ENCODE measurements at regions not wholly inside any gene's neighbourhood (a gene's known extent, or its start where the extent isn't known, plus 50 kb on each side); places are given as distances from the start of the nearest gene placed in this dataset.

DNA sequence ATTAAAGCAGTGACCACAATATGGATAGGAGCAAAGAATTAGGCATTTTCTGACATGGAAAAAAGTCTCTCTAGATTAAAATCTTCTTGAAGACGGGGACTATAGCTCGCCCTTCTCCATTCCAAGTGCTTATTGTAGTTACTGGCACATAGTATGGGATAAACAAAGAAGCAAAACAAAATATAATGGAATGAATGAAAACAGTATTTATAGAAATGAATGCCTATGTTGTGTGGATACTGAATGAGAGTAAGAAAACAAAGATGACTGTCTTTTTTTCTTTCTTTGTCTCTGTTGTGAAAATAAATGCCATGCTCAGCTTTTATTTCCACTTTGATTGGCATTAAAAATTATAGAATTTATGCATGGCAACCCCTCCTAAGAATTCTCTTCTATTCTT lies 1414.3 kb upstream of the ACO1 start:
- no peaks in the 10 kb centered on the region for H3K79me2 ChIP-seq (ENCODE audit: insufficient read depth, low read length)
- WGBS (ENCODE audit: extremely low coverage, insufficient read length, low lambda C conversion rate), result no CpG with 5 or more reads among the region's 2 CpGs
- H3K4ac ChIP-seq (ENCODE audit: low read depth, low read length), result no peak overlapping the region
- H3K4me2 ChIP-seq (ENCODE audit: insufficient read depth, insufficient read length, low read length), result no peak overlapping the region
- H4K91ac ChIP-seq (ENCODE audit: insufficient read length, low read depth, low read length), result no peak overlapping the region
- no peak overlapping the region for H3K14ac ChIP-seq (ENCODE audit: insufficient read depth, low read length)
- Mint-ChIP-seq H3K9me3 (no peaks in the 10 kb centered on the region), H3K4me3 (no peak overlapping the region), H3K36me3 (ENCODE audit: insufficient read depth in 1 of 3, low read depth in 3 of 3) (no peaks in the 10 kb centered on the region), H3K27ac (no peak overlapping the region), H3K27me3 (ENCODE audit: low read depth) (no peaks in the 10 kb centered on the region), H3K4me1 (peaks cover 0 to 4% of the 10 kb centered on the region in 2 experiments; a peak in 2 of 4 replicates)
- H4K8ac ChIP-seq (replicated peaks; ENCODE audit: insufficient read length, low read depth, low read length), result no peak overlapping the region
- no peak overlapping the region for H2AK5ac ChIP-seq (ENCODE audit: insufficient read length, low read length)
- H4K5ac ChIP-seq (ENCODE audit: insufficient read length, low read depth, low read length), result no peak overlapping the region
- H2BK5ac ChIP-seq (ENCODE audit: insufficient read length, low read length), result no peak overlapping the region
- no peak overlapping the region for H3T11ph ChIP-seq (ENCODE audit: low read length)
- H2BK12ac ChIP-seq (ENCODE audit: insufficient read length, low read depth, low read length), result no peak overlapping the region
- no peaks in the 10 kb centered on the region for H3K4me1 ChIP-seq (ENCODE audit: insufficient read depth, low read length)
- no peak overlapping the region for H2BK120ac ChIP-seq (ENCODE audit: low read depth, low read length, poor library complexity, severe bottlenecking)
- no peak overlapping the region for H3K27ac ChIP-seq (ENCODE audit: insufficient read length, low read depth, low read length)
- no peaks in the 10 kb centered on the region for H3K27me3 ChIP-seq (ENCODE audit: insufficient read depth, low read length)
- no peak for DNase-seq
- no peaks in the 10 kb centered on the region for H4K20me1 ChIP-seq (ENCODE audit: control insufficient read depth, insufficient read depth, insufficient read length)
- H3K9ac ChIP-seq (ENCODE audit: extremely low read depth, insufficient read length, low read length), result no peak overlapping the region
- no peak overlapping the region for H3K18ac ChIP-seq (ENCODE audit: insufficient read length, low read depth, low read length)
- H3K79me1 ChIP-seq (ENCODE audit: insufficient read depth, low read depth, low read length, poor library complexity, severe bottlenecking), result no peaks in the 10 kb centered on the region
- no peak overlapping the region for H3K23ac ChIP-seq (ENCODE audit: insufficient read length, low read depth, low read length)
- H2AFZ ChIP-seq (ENCODE audit: low read length), result no peak overlapping the region
- no peak overlapping the region for H2BK20ac ChIP-seq (ENCODE audit: low read depth, low read length, poor library complexity, severe bottlenecking)
- no peak for TF ChIP-seq CTCF (conservative IDR thresholded peaks at IDR 0.05)
- no peak overlapping the region for H3K56ac ChIP-seq (ENCODE audit: insufficient read length, low read depth, low read length)
- H3K23me2 ChIP-seq (ENCODE audit: insufficient read length, low read depth, low read length, poor library complexity, severe bottlenecking), result no peaks in the 10 kb centered on the region
- no peaks in the 10 kb centered on the region for H3K9me3 ChIP-seq (ENCODE audit: control insufficient read depth, low read depth, low read length)
- no peak overlapping the region for H2BK15ac ChIP-seq (ENCODE audit: low read depth, low read length)

All from H9 (cell line).